Non-pigmented ciliary epithelial cell (primary cell): ENCODE measurements at regions not wholly inside any gene's neighbourhood (a gene's known extent, or its start where the extent isn't known, plus 50 kb on each side); places are given as distances from the start of the nearest gene placed in this dataset.

ENCODE experiments used
- DNase-seq: peaks from one replicate; pipeline ENCODE4 v3.0.0-alpha.2; 2010; ENCODE audit warnings: low read depth

- DNase-seq, result no peak
Observed at GRCh38 chr6:51322505-51322904, 503.8 kb downstream of the TFAP2B start.

- DNase-seq, result no peak
Observed at GRCh38 chr6:51323056-51323455, 504.4 kb downstream of the TFAP2B start.

- no peak for DNase-seq
Observed at GRCh38 chr6:51330971-51331370, 512.3 kb downstream of the TFAP2B start.

GRCh38 chr6:51335543-51335942 is 516.9 kb downstream of the TFAP2B start:
- DNase-seq, result no peak

- DNase-seq, result no peak
Observed at GRCh38 chr6:51336185-51336584, 517.5 kb downstream of the TFAP2B start.

GRCh38 chr6:51337277-51337676 is 518.6 kb downstream of the TFAP2B start:
- DNase-seq, result no peak

- DNase-seq, result no peak
Observed at GRCh38 chr6:51339108-51339507, 520.4 kb downstream of the TFAP2B start.

- no peak for DNase-seq
Observed at GRCh38 chr6:51339728-51340127, 521.1 kb downstream of the TFAP2B start.

- no peak for DNase-seq
Observed at GRCh38 chr6:51342393-51342792, 523.7 kb downstream of the TFAP2B start.

- DNase-seq, result no peak
Observed at GRCh38 chr6:51349857-51350256, 531.2 kb downstream of the TFAP2B start.

GRCh38 chr6:51350308-51350904 is 531.7 kb downstream of the TFAP2B start:
- peak; percentile 1 for DNase-seq

- no peak for DNase-seq
Observed at GRCh38 chr6:51352506-51353029, 533.9 kb downstream of the TFAP2B start.

- no peak for DNase-seq
Observed at GRCh38 chr6:51360287-51360686, 541.6 kb downstream of the TFAP2B start.

GRCh38 chr6:51365566-51365965 is 546.9 kb downstream of the TFAP2B start:
- no peak for DNase-seq

- DNase-seq, result no peak
Observed at GRCh38 chr6:51369485-51369884, 550.8 kb downstream of the TFAP2B start.

GRCh38 chr6:51382847-51383246 is 564.2 kb downstream of the TFAP2B start:
- no peak for DNase-seq

- no peak for DNase-seq
Observed at GRCh38 chr6:51384736-51385135, 566.1 kb downstream of the TFAP2B start.

- DNase-seq, result no peak
Observed at GRCh38 chr6:51386347-51386836, 567.7 kb downstream of the TFAP2B start.

GRCh38 chr6:51387907-51388306 is 569.2 kb downstream of the TFAP2B start:
- DNase-seq, result no peak

- DNase-seq, result no peak
Observed at GRCh38 chr6:51394061-51394460, 575.4 kb downstream of the TFAP2B start.

- no peak for DNase-seq
Observed at GRCh38 chr6:51396583-51396982, 577.9 kb downstream of the TFAP2B start.

- DNase-seq, result no peak
Observed at GRCh38 chr6:51398064-51398705, 579.5 kb downstream of the TFAP2B start.

- no peak for DNase-seq
Observed at GRCh38 chr6:51398793-51399192, 580.1 kb downstream of the TFAP2B start.

GRCh38 chr6:51410453-51410852 is 591.8 kb downstream of the TFAP2B start:
- DNase-seq, result no peak
